HepG2 (cell line): ENCODE measurements at regions not wholly inside any gene's neighbourhood (a gene's known extent, or its start where the extent isn't known, plus 50 kb on each side); places are given as distances from the start of the nearest gene placed in this dataset.

Experiments used
- ATAC-seq: fragments of 200-7000 bp; cut with Tn5 transposase; 3 replicates; pipeline ENCODE4 v1.9.1; 2020; ENCODE audit warnings: mild to moderate bottlenecking, moderate library complexity
- BruUV-seq: library from RNA; stranded (reverse); fragments of 400-500 nt; replicated peaks from 2 replicates; lab custom pipeline; 2021; lab: Mats Ljungman, UMichigan
- CTCF ChIA-PET: fragments of 300-600 bp; formaldehyde crosslinking; extraction: SDS; loops from one replicate; lab custom pipeline; 2021; ENCODE audit warnings: low total read pairs, inconsistent platforms, low intra/inter-chr PET ratio; lab: Yijun Ruan, JAX
- POLR2A ChIA-PET: fragments of 350-600 bp; sonication (Branson Sonifier 250); formaldehyde crosslinking; loops from one replicate; lab custom pipeline; 2020; ENCODE audit warnings: antibody characterized with exemption, inconsistent platforms; lab: Yijun Ruan, JAX
- DNase-seq: peaks from one replicate; pipeline ENCODE4 v3.0.0-alpha.2; 2015; ENCODE audit warnings: low spot score
- FAIRE-seq: peaks from 3 replicates; lab custom pipeline; 2011; peaks lifted over from hg19 to GRCh38; lab: Jason Lieb, UNC
- H2AFZ ChIP-seq: one replicate; pipeline ENCODE4 v1.6.1; 2011; ENCODE audit warnings: low read length, inconsistent platforms
- H3K27ac ChIP-seq: fragments of 300-600 bp; 3 replicates; pipeline ENCODE4 v1.8.0; 2011; ENCODE audit warnings: mixed run types, mild to moderate bottlenecking, mixed read lengths, low read length, inconsistent platforms; ENCODE audit not compliant: insufficient read depth; ENCODE audit errors: extremely low read length
- H3K27me3 ChIP-seq, 2 experiments: fragments of 200-600 bp in 1 of 2; 2 replicates in 1 of 2; 3 replicates in 1 of 2; pipeline versions ENCODE4 v1.6.0 to v1.8.0; 2011; ENCODE audit warnings: low read length in 2 of 2, mild to moderate bottlenecking in 2 of 2, moderate library complexity in 2 of 2, inconsistent platforms in 1 of 2; ENCODE audit not compliant: insufficient read depth in 2 of 2, control insufficient read depth in 1 of 2
- H3K36me3 ChIP-seq, 2 experiments: fragments of 200-600 bp in 1 of 2; replicated peaks in 1 of 2; 2 replicates in 1 of 2; 3 replicates in 1 of 2; pipeline versions ENCODE4 v1.5.1 to v1.8.0; 2011; ENCODE audit warnings: low read length in 2 of 2, inconsistent platforms in 1 of 2; ENCODE audit not compliant: insufficient read depth in 2 of 2, control insufficient read depth in 1 of 2
- H3K4me1 ChIP-seq: 2 replicates; pipeline ENCODE4 v1.5.1; 2012; ENCODE audit warnings: low read length, inconsistent platforms; ENCODE audit not compliant: insufficient read depth
- H3K4me2 ChIP-seq: 2 replicates; pipeline ENCODE4 v1.6.0; 2011; ENCODE audit warnings: low read depth, low read length, inconsistent platforms
- H3K4me3 ChIP-seq, 3 experiments: fragments of 200-600 bp in 1 of 3; sonication (generic), shearing (Covaris generic) in 1 of 3; replicated peaks in 1 of 3; 2 replicates each; pipeline ENCODE4 v1.5.1; 2011 to 2016; ENCODE audit warnings: low read length in 3 of 3, inconsistent platforms in 2 of 3, low read depth in 2 of 3, mild to moderate bottlenecking in 2 of 3, control low read depth in 1 of 3, mixed read lengths in 1 of 3; ENCODE audit not compliant: insufficient read depth in 1 of 3
- H3K79me2 ChIP-seq: one replicate; pipeline ENCODE4 v1.6.1; 2011; ENCODE audit warnings: low read length, inconsistent platforms; ENCODE audit not compliant: insufficient read depth
- H3K9ac ChIP-seq: 2 replicates; pipeline ENCODE4 v1.6.0; 2011; ENCODE audit warnings: mild to moderate bottlenecking, low read depth, low read length, inconsistent platforms; ENCODE audit not compliant: insufficient read depth
- H3K9me3 ChIP-seq: 2 replicates; pipeline ENCODE4 v1.5.1; 2012; ENCODE audit warnings: mild to moderate bottlenecking, low read length
- H4K20me1 ChIP-seq: 2 replicates; pipeline ENCODE4 v1.6.0; 2011; ENCODE audit warnings: inconsistent platforms, mild to moderate bottlenecking, low read length, moderate library complexity; ENCODE audit not compliant: insufficient read depth
- ATM ChIP-seq: fragments of 450-650 bp; IDR thresholded peaks from 2 replicates; pipeline ENCODE4 v1.7.1; 2017; ENCODE audit warnings: mild to moderate bottlenecking, borderline replicate concordance
- FOSL2 ChIP-seq: sonication (generic); formaldehyde crosslinking; IDR thresholded peaks from 2 replicates; pipeline ENCODE4 v1.4.0; 2020; ENCODE audit warnings: missing genetic modification reagents
- HMG20A ChIP-seq: IDR thresholded peaks from 2 replicates; pipeline ENCODE4 v1.6.1; 2016; ENCODE audit warnings: borderline replicate concordance
- KLF6 ChIP-seq: IDR thresholded peaks from 2 replicates; pipeline ENCODE4 v1.8.0; 2016; ENCODE audit warnings: missing biosample characterization, missing genetic modification reagents
- MLLT10 ChIP-seq: sonication (generic); formaldehyde crosslinking; IDR thresholded peaks from 2 replicates; pipeline ENCODE4 v1.4.0; 2020; ENCODE audit warnings: missing genetic modification reagents
- PCBP1 ChIP-seq: fragments of 200-400 bp; formaldehyde crosslinking; IDR thresholded peaks from 2 replicates; pipeline ENCODE4 v1.6.1; 2017; ENCODE audit warnings: mild to moderate bottlenecking, low read depth, low read length, borderline replicate concordance
- ZNF256 ChIP-seq: sonication (generic); formaldehyde crosslinking; conservative IDR thresholded peaks from 2 replicates; pipeline ENCODE4 v1.4.0; 2020; ENCODE audit warnings: missing genetic modification reagents
- ZNF275 ChIP-seq: sonication (generic); formaldehyde crosslinking; IDR thresholded peaks from 2 replicates; pipeline ENCODE4 v1.8.0; 2022; ENCODE audit warnings: missing genetic modification reagents, mild to moderate bottlenecking, inconsistent platforms, borderline replicate concordance
- ZNF652 ChIP-seq: IDR thresholded peaks from 2 replicates; pipeline ENCODE4 v1.6.1; 2016; ENCODE audit warnings: low read depth, borderline replicate concordance
- ZNF788 ChIP-seq: sonication (generic); formaldehyde crosslinking; IDR thresholded peaks from 2 replicates; pipeline ENCODE4 v1.5.0; 2020; ENCODE audit warnings: mild to moderate bottlenecking, missing genetic modification reagents, borderline replicate concordance
- ZNF878 ChIP-seq: sonication (generic); formaldehyde crosslinking; IDR thresholded peaks from 2 replicates; pipeline ENCODE4 v1.8.1; 2023; ENCODE audit warnings: mild to moderate bottlenecking, missing genetic modification reagents, moderate library complexity
- ZNF879 ChIP-seq: sonication (generic); formaldehyde crosslinking; IDR thresholded peaks from 2 replicates; pipeline ENCODE4 v1.8.1; 2023; ENCODE audit warnings: missing genetic modification reagents
- ZSCAN29 ChIP-seq: sonication (generic); formaldehyde crosslinking; conservative IDR thresholded peaks from 2 replicates; pipeline ENCODE4 v1.4.0; 2020; ENCODE audit warnings: mild to moderate bottlenecking, missing genetic modification reagents
- WGBS: methylation state at CpG from one replicate; pipeline ENCODE4 v1.1.6; 2017; ENCODE audit warnings: low lambda C conversion rate; 5-methylcytosine and 5-hydroxymethylcytosine counted together
- in situ Hi-C: cut with HindIII; loops from 2 replicates; pipeline ENCODE4 v1.10.0; 2017; ENCODE audit warnings: low pct_unique_long_range_greater_than_20kb; ENCODE audit not compliant: extremely low pct_ligation_motif_present
- intact Hi-C: fragments of 100-400 bp; cut with micrococcal nuclease; formaldehyde crosslinking; loops from one replicate; pipeline ENCODE4 v1.10.0; 2022; ENCODE audit not compliant: unreplicated experiment
- TF ChIP-seq, protein P1 (sequence below): conservative IDR thresholded peaks from 2 replicates; pipeline ENCODE4 v1.6.1; 2018; ENCODE audit warnings: missing genetic modification reagents

DNA sequence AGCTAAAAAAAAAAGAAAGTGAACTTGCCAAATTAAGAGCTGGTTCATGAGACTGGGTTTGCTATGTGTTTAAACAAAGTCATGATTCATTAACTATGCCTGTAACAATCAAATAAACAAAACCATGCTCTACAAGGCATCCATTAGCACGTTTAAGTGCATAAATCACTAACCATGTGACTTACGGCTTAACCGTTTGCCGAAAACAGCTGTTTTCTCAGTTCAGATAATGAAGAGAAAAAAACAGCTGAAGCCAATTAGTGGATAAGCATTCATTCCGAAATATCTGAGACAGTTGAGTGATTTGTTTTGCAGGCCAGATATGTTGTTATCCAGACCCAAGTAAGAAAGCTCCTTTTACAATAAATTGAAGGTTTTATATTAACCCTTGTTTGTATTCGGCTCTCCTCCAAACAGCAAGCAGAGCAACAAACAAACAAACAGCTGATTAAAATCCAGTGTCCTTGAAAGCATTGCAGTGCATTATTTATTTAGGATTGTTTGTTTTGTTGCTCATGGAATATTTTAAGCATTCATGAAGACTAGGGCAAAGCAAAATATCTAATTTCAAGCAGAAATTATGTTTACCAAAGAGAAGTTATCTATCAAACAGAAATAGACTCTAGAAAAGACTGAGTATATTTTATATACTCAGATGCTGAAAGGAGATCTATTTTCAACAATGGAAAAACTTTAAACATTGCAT lies 343.5 kb downstream of the RFPL4B start:
- H4K20me1 ChIP-seq: no peaks in the 10 kb centered on the region
- no peak overlapping the region for H2AFZ ChIP-seq
- no peak for TF ChIP-seq FOSL2 (CRISPR knock-in tag)
- TF ChIP-seq ZNF788: no peak
- TF ChIP-seq ATM: no peak
- TF ChIP-seq, protein P1, sequence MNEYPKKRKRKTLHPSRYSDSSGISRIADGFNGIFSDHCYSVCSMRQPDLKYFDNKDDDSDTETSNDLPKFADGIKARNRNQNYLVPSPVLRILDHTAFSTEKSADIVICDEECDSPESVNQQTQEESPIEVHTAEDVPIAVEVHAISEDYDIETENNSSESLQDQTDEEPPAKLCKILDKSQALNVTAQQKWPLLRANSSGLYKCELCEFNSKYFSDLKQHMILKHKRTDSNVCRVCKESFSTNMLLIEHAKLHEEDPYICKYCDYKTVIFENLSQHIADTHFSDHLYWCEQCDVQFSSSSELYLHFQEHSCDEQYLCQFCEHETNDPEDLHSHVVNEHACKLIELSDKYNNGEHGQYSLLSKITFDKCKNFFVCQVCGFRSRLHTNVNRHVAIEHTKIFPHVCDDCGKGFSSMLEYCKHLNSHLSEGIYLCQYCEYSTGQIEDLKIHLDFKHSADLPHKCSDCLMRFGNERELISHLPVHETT (CRISPR knock-in tag): no peak
- TF ChIP-seq ZNF878 (CRISPR knock-in tag): no peak
- no peak for TF ChIP-seq ZNF256
- no peak for TF ChIP-seq ZNF879 (CRISPR knock-in tag)
- H3K9ac ChIP-seq: no peak overlapping the region
- H3K36me3 ChIP-seq: no peaks in the 10 kb centered on the region
- no peak overlapping the region for H3K4me2 ChIP-seq
- in situ Hi-C loops: no loop called here
- no TSS peak for BruUV-seq
- FAIRE-seq (no peak), DNase-seq (no peak), ATAC-seq (no peak)
- no peak overlapping the region for H3K4me3 ChIP-seq
- 27% methylated on average over 6 of the region's 6 CpGs for WGBS
- H3K27me3 ChIP-seq: no peaks in the 10 kb centered on the region
- no peaks in the 10 kb centered on the region for H3K4me1 ChIP-seq
- no peaks in the 10 kb centered on the region for H3K79me2 ChIP-seq
- ChIA-PET POLR2A (no interaction called here), CTCF (no interaction called here)
- no peak overlapping the region for H3K27ac ChIP-seq
- intact Hi-C loops: no loop called here
- H3K9me3 ChIP-seq: no peaks in the 10 kb centered on the region

DNA sequence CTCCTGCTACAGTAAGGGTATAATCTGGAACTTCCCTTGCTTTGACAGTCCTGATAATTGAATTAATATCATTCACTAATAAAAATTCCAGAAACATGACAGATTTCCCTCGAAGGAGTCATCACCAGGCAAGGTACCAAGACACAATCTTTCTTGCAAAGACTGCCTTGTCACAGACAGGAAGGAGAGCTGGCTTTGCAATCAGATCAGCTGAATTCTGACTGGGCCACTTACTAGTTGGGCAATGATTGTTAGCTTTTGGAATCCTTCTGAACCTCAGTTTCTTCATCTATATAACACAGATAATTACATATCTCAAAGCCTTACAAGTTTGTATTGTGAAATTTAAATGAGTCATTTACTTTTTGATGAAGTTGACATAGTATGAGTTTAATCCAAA lies 344.2 kb downstream of the RFPL4B start:
- POLR2A ChIA-PET: no interaction called here
- H3K9ac ChIP-seq: no peak overlapping the region

More for the DNA sequence above, 344.2 kb downstream of the RFPL4B start:
- TF ChIP-seq MLLT10 (CRISPR knock-in tag) (no peak), HMG20A (CRISPR knock-in tag) (no peak), KLF6 (CRISPR knock-in tag) (no peak), ZSCAN29 (CRISPR knock-in tag) (no peak), ZNF275 (no peak), ZNF652 (no peak), PCBP1 (no peak)
- H4K20me1 ChIP-seq: no peaks in the 10 kb centered on the region
- no peaks in the 10 kb centered on the region for H3K9me3 ChIP-seq
- no peak for DNase-seq
- no TSS peak for BruUV-seq
- no peaks in the 10 kb centered on the region for H3K79me2 ChIP-seq
- in situ Hi-C loops (no loop called here), intact Hi-C loops (no loop called here)
- no peaks in the 10 kb centered on the region for H3K4me1 ChIP-seq
- no peak overlapping the region for H3K27ac ChIP-seq
- H3K36me3 ChIP-seq: no peaks in the 10 kb centered on the region
- CTCF ChIA-PET: no interaction called here
- H3K4me2 ChIP-seq: no peak overlapping the region
- H2AFZ ChIP-seq: no peak overlapping the region
- H3K4me3 ChIP-seq: no peak overlapping the region
- no peaks in the 10 kb centered on the region for H3K27me3 ChIP-seq
- ATAC-seq: no peak
- 4% methylated on average over 1 of the region's 1 CpG for WGBS
- FAIRE-seq: no peak
